Ovary (tissue), 3 donors: ENCODE measurements at regions not wholly inside any gene's neighbourhood (a gene's known extent, or its start where the extent isn't known, plus 50 kb on each side); places are given as distances from the start of the nearest gene placed in this dataset.

ENCODE experiments used
- EP300 ChIP-seq: sonication (generic); formaldehyde crosslinking; IDR thresholded peaks from one replicate; pipeline ENCODE4 v1.6.1; 2017; ENCODE audit warnings: antibody characterized with exemption
- TF ChIP-seq, protein P1 (sequence below), 3 donors: fragments of 450-650 bp in 2 of 3; fragments of 200-600 bp in 1 of 3; IDR thresholded peaks; one replicate each; pipeline versions ENCODE4 v1.5.1 to v1.8.0; 2016 to 2022; ENCODE audit warnings: antibody characterized with exemption in 3 of 3, mild to moderate bottlenecking in 1 of 3
- donor health status: DM: no; HTN: no; CAD: no.

DNA sequence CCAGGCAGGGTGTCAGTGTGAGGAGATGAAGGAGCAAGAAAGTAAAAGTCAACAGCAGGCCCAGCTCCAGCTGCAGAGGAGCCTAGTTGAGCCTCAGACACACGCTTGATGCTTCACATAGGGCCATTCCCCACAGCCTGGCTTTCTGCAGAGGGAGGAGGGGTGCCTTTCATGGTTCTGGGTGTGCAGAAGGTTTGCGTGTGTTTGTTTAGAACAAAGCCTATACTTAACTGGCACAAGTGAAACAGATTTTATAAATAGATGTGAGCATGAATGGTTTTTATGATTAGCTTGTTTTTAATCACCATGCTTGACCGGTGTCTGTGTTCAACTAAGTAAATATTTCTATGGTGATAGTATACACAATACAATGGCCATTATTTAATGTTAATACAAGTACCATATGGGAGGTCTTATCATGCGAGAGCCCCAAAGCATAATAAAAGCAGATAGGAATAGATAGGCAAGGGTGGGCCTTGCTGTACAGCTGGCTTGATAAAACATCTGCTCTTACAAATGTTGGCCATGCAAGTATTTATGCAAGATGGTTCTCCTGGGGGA lies 290.2 kb downstream of the ETS1 start:
- TF ChIP-seq, protein P1, sequence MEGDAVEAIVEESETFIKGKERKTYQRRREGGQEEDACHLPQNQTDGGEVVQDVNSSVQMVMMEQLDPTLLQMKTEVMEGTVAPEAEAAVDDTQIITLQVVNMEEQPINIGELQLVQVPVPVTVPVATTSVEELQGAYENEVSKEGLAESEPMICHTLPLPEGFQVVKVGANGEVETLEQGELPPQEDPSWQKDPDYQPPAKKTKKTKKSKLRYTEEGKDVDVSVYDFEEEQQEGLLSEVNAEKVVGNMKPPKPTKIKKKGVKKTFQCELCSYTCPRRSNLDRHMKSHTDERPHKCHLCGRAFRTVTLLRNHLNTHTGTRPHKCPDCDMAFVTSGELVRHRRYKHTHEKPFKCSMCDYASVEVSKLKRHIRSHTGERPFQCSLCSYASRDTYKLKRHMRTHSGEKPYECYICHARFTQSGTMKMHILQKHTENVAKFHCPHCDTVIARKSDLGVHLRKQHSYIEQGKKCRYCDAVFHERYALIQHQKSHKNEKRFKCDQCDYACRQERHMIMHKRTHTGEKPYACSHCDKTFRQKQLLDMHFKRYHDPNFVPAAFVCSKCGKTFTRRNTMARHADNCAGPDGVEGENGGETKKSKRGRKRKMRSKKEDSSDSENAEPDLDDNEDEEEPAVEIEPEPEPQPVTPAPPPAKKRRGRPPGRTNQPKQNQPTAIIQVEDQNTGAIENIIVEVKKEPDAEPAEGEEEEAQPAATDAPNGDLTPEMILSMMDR (IDR thresholded peaks at IDR 0.05): no peak
- no peak for TF ChIP-seq EP300
